Spleen (tissue), 11 donors: ENCODE measurements at regions not wholly inside any gene's neighbourhood (a gene's known extent, or its start where the extent isn't known, plus 50 kb on each side); places are given as distances from the start of the nearest gene placed in this dataset.

ENCODE experiments used
- DNase-seq: peaks from one replicate; pipeline ENCODE4 v3.0.0-alpha.2; 2020
- H3K27ac ChIP-seq, 8 donors: fragments of 200-600 bp; sonication (generic) in 7 of 8; 1 replicate in 4 of 8; 2 replicates in 4 of 8; pipeline versions ENCODE4 v1.5.0 to v1.8.0; 2016 to 2021; ENCODE audit warnings: inconsistent platforms in 4 of 8, mild to moderate bottlenecking in 4 of 8, moderate library complexity in 1 of 8
- H3K27me3 ChIP-seq, 7 donors: fragments of 200-600 bp; sonication (generic) in 6 of 7; replicated peaks in 1 of 7; 1 replicate in 4 of 7; 2 replicates in 3 of 7; pipeline versions ENCODE4 v1.5.0 to v1.8.0; 2016 to 2021; ENCODE audit warnings: inconsistent platforms in 3 of 7, mild to moderate bottlenecking in 1 of 7
- H3K36me3 ChIP-seq, 6 donors: fragments of 200-600 bp; sonication (generic) in 5 of 6; 1 replicate in 4 of 6; 2 replicates in 2 of 6; pipeline versions ENCODE4 v1.5.0 to v1.8.0; 2016 to 2021; ENCODE audit warnings: inconsistent platforms in 2 of 6
- H3K4me1 ChIP-seq, 6 donors: fragments of 200-600 bp; sonication (generic) in 5 of 6; 1 replicate in 3 of 6; 2 replicates in 3 of 6; pipeline versions ENCODE4 v1.5.0 to v1.8.0; 2016 to 2021; ENCODE audit warnings: inconsistent platforms in 3 of 6
- H3K4me3 ChIP-seq, 8 donors: fragments of 200-600 bp; sonication (generic) in 7 of 8; 1 replicate in 4 of 8; 2 replicates in 4 of 8; pipeline versions ENCODE4 v1.5.0 to v1.8.0; 2016 to 2021; ENCODE audit warnings: inconsistent platforms in 4 of 8, mild to moderate bottlenecking in 4 of 8, moderate library complexity in 2 of 8
- H3K9me3 ChIP-seq, 8 donors: fragments of 200-600 bp; sonication (generic) in 7 of 8; 1 replicate in 4 of 8; 2 replicates in 4 of 8; pipeline versions ENCODE4 v1.5.0 to v1.8.0; 2016 to 2021; ENCODE audit warnings: inconsistent platforms in 4 of 8
- POLR2A ChIP-seq, 3 donors: fragments of 450-650 bp; IDR thresholded peaks; one replicate each; pipeline ENCODE4 v1.5.1; 2017; ENCODE audit warnings: antibody characterized with exemption in 3 of 3, mild to moderate bottlenecking in 1 of 3
- POLR2AphosphoS5 ChIP-seq, 3 donors: sonication (generic); formaldehyde crosslinking; IDR thresholded peaks; one replicate each; pipeline ENCODE4 v1.5.1; 2017; ENCODE audit warnings: antibody characterized with exemption in 3 of 3
- WGBS, 5 donors: extraction: QIAGEN DNeasy Blood & Tissue Kit in 3 of 5; methylation state at CpG; one replicate each; pipeline versions ENCODE4 v1.1.5 to v1.1.7; 2013 to 2018; 5-methylcytosine and 5-hydroxymethylcytosine counted together
- intact Hi-C: fragments of 100-400 bp; cut with DNase I; formaldehyde crosslinking; loops from one replicate; pipeline ENCODE4 v1.15.0; 2023; ENCODE audit warnings: low total_unique reads
- TF ChIP-seq, protein P1 (sequence below), 11 experiments: fragments of 200-600 bp in 7 of 11; fragments of 450-650 bp in 4 of 11; sonication (generic) in 4 of 11; IDR thresholded peaks in 8 of 11; conservative IDR thresholded peaks in 3 of 11; 1 replicate in 7 of 11; 2 replicates in 4 of 11; pipeline versions ENCODE4 v1.4.0 to v1.8.0; 2016 to 2021; ENCODE audit warnings: antibody characterized with exemption in 11 of 11, inconsistent platforms in 4 of 11, mild to moderate bottlenecking in 1 of 11
- donor health status: healthy with polysubstance abuse.
- donor health status: DM: no; HTN: no; CAD: no; lungs with moderate emphysema.
- donor health status: DM: no; HTN: no; CAD: no.
- donor health status: Bipolar disorder and iron deficiency.
- donor health status: healthy.
- donor health status: DM: no; HTN: no; CAD: no.
- donor health status: DM: yes; HTN: yes; CAD: no.

DNA sequence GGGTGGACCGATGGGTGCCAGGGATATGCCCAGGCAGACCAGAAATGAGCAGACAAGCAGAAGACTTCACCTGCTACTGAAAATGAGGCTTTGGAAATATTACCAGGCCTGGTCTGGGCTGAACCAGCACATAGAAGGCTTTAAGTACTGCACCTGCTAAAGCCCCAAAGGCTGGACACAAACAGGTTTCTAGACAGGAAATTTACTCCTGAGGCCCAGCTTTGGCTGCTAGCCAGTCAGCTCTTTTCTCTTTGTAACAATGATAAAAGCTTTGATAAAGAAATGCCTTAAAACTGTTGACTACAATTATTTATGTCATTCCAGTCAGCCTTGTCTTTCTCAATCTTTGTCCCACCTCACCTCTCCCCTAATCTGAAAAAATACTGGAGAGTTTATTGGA is 228.9 kb upstream of the EGLN3 start:
- intact Hi-C loops = no loop called here
- WGBS, 5 donors = 78 to 100% (median 95%) methylated on average over 1 of the region's 1 CpG

DNA sequence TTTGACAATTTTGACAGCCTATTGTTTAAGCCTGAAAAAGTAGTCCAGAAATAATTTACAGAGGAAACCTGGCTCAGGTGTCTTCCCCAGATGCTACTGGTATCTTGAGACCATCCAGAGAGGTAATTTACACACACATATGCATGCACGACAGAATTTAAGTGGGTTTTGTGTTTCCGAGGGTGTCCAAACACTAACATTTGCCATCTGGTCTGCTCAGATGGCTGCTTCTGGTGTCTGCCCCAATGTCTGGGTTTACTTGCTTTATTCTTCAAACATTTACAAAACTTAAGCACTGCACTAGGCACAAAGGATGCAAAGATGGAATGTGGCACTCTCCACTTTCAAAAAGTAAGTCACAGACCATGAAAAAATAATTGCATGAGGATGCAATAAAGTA is 226.6 kb upstream of the EGLN3 start:
- Histone ChIP-seq H3K27me3 (no peaks in the 10 kb centered on the region), H3K36me3 (no peaks in the 10 kb centered on the region), H3K4me3 (no peak overlapping the region), H3K27ac (no peak overlapping the region), H3K4me1 (peaks cover 0 to 37% (median 15%) of the 10 kb centered on the region in 6 donors), H3K9me3 (no peaks in the 10 kb centered on the region)
- DNase-seq = no peak
- WGBS, 5 donors = 32 to 41% (median 39%) methylated on average over 2 of the region's 2 CpGs
- intact Hi-C loops = no loop called here
- TF ChIP-seq, protein P1, sequence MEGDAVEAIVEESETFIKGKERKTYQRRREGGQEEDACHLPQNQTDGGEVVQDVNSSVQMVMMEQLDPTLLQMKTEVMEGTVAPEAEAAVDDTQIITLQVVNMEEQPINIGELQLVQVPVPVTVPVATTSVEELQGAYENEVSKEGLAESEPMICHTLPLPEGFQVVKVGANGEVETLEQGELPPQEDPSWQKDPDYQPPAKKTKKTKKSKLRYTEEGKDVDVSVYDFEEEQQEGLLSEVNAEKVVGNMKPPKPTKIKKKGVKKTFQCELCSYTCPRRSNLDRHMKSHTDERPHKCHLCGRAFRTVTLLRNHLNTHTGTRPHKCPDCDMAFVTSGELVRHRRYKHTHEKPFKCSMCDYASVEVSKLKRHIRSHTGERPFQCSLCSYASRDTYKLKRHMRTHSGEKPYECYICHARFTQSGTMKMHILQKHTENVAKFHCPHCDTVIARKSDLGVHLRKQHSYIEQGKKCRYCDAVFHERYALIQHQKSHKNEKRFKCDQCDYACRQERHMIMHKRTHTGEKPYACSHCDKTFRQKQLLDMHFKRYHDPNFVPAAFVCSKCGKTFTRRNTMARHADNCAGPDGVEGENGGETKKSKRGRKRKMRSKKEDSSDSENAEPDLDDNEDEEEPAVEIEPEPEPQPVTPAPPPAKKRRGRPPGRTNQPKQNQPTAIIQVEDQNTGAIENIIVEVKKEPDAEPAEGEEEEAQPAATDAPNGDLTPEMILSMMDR (IDR thresholded peaks at IDR 0.05 in 8 of 11, conservative IDR thresholded peaks at IDR 0.05 in 3 of 11) = no peak
- no peak for TF ChIP-seq POLR2A (IDR thresholded peaks at IDR 0.05)
- no peak for TF ChIP-seq POLR2AphosphoS5 (IDR thresholded peaks at IDR 0.05)

More for the DNA sequence above, 228.9 kb upstream of the EGLN3 start:
- Histone ChIP-seq H3K9me3 (no peaks in the 10 kb centered on the region), H3K27ac (no peak overlapping the region), H3K36me3 (no peaks in the 10 kb centered on the region), H3K27me3 (no peaks in the 10 kb centered on the region), H3K4me3 (no peak overlapping the region), H3K4me1 (peaks cover 0 to 37% (median 15%) of the 10 kb centered on the region in 6 donors)
- no peak for DNase-seq
- TF ChIP-seq, protein P1 (IDR thresholded peaks at IDR 0.05 in 8 of 11, conservative IDR thresholded peaks at IDR 0.05 in 3 of 11) = no peak
- TF ChIP-seq POLR2A (IDR thresholded peaks at IDR 0.05) (no peak), POLR2AphosphoS5 (IDR thresholded peaks at IDR 0.05) (no peak)

DNA sequence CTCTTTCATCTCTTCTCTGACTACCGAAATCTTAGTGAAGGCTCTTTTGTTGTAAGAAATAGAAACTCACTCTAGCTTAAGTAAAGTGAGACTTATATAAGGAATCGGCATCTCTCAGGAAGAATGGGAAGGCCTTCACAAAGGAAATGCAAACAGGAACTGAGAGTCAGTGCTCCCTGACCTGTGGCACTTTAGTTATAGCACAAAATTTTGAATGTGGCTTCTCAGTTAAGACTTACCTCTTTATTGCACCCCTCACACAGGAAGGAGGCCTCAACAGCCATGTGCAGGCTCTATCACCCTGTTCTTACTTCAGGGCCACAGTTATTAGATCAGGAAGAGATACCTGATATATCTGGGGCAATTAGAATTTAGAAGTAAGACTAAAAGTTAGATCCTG is 224.7 kb upstream of the EGLN3 start:
- TF ChIP-seq, protein P1 (IDR thresholded peaks at IDR 0.05 in 8 of 11, conservative IDR thresholded peaks at IDR 0.05 in 3 of 11) = no peak
- TF ChIP-seq POLR2A (IDR thresholded peaks at IDR 0.05) = no peak
- no peak for TF ChIP-seq POLR2AphosphoS5 (IDR thresholded peaks at IDR 0.05)
- intact Hi-C loops = no loop called here
- Histone ChIP-seq H3K27me3 (no peaks in the 10 kb centered on the region), H3K4me3 (no peak overlapping the region), H3K27ac (no peak overlapping the region), H3K9me3 (no peaks in the 10 kb centered on the region), H3K4me1 (peaks cover 0 to 25% (median 7%) of the 10 kb centered on the region in 6 donors), H3K36me3 (no peaks in the 10 kb centered on the region)
- 46 to 58% (median 54%) methylated on average over 2 of the region's 2 CpGs for WGBS, 5 donors
- no peak for DNase-seq

DNA sequence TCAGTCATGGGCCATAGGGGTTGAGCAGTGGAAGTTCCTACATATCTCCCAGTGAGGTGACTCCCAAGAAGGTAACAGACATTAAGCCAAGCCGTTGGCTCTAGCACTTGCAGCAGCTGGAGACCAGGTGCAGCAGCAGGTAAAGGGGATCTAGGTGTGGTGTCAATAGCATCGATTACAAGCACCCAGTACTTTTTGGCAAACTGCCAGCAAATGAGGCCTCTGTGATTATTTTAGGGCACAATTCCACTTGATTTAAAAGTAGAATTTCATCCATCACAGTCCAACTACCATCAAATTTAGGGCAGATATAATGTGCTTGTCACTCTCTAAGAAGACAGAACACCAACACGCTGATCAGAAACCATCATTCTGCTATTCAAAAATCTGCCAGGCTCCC is 224.1 kb upstream of the EGLN3 start:
- 79 to 92% (median 86%) methylated on average over 3 of the region's 3 CpGs for WGBS, 5 donors

More for the DNA sequence above, 224.1 kb upstream of the EGLN3 start:
- peaks cover 0 to 19% (median 7%) of the 10 kb centered on the region in 6 donors for H3K4me1 ChIP-seq
- TF ChIP-seq, protein P1 (IDR thresholded peaks at IDR 0.05 in 8 of 11, conservative IDR thresholded peaks at IDR 0.05 in 3 of 11) = no peak
- no peak for TF ChIP-seq POLR2AphosphoS5 (IDR thresholded peaks at IDR 0.05)
- no peak for TF ChIP-seq POLR2A (IDR thresholded peaks at IDR 0.05)
- no peak overlapping the region for H3K4me3 ChIP-seq
- no peaks in the 10 kb centered on the region for H3K9me3 ChIP-seq
- intact Hi-C loops = no loop called here
- H3K36me3 ChIP-seq = no peaks in the 10 kb centered on the region
- DNase-seq = no peak
- H3K27ac ChIP-seq = no peak overlapping the region
- no peaks in the 10 kb centered on the region for H3K27me3 ChIP-seq
